Cerebellar cortex (tissue), 1 donor: ENCODE measurements at regions not wholly inside any gene's neighbourhood (a gene's known extent, or its start where the extent isn't known, plus 50 kb on each side); places are given as distances from the start of the nearest gene placed in this dataset.

ENCODE experiments used
- DNase-seq: peaks from one replicate; pipeline ENCODE4 v3.0.0-alpha.2; 2015; ENCODE audit warnings: low spot score

- DNase-seq: no peak
Measured at GRCh38 chr21:32216293-32216692, 62.6 kb downstream of the MIS18A start.

- DNase-seq: no peak
Measured at GRCh38 chr21:32215306-32215685, 63.6 kb downstream of the MIS18A start.

- no peak for DNase-seq
Measured at GRCh38 chr21:32214654-32215305, 64.1 kb downstream of the MIS18A start.

DNA sequence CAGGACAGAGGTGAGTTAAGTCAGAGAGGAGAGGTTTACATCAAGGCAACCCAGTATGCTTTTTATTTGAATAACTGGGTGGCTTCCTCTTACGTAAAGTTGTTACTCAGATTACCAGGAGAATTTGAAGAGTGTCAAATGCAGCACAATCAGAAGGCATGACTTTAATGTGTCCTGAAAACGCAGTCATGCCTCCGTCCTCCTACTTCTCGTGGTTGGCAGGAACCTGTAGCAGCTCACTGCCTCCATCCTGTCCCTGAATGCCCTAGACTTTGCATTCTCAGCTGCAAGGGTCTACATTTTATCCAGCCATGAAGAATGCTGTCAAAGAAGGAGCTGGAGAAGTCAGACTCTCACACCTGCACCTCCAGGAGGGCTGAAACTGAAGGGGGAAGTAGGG lies 66.7 kb downstream of the MIS18A start:
- no peak for DNase-seq

DNA sequence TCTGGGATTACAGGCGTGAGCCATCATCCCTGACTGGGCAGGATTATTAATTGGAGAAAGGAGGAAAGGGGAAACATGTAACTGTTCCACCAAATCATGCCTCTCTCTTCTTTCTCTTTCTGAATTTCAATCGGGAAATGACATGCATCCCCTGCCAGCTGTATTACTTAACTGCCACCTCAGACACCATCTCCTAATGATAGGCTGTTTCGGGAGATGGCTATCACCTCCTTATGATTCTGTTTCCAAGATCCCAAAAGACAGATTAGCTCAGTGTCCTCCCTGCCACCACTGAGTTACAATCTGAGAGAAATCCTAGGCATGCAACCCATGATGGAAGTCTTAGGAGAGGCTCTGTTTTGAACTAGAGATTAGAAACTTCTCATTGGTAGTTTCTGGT lies 67.5 kb downstream of the MIS18A start:
- no peak for DNase-seq

- no peak for DNase-seq
Measured at GRCh38 chr21:32209580-32209979, 69.3 kb downstream of the MIS18A start.

GRCh38 chr21:32207406-32207716 lies 71.5 kb downstream of the MIS18A start:
- DNase-seq: no peak

DNA sequence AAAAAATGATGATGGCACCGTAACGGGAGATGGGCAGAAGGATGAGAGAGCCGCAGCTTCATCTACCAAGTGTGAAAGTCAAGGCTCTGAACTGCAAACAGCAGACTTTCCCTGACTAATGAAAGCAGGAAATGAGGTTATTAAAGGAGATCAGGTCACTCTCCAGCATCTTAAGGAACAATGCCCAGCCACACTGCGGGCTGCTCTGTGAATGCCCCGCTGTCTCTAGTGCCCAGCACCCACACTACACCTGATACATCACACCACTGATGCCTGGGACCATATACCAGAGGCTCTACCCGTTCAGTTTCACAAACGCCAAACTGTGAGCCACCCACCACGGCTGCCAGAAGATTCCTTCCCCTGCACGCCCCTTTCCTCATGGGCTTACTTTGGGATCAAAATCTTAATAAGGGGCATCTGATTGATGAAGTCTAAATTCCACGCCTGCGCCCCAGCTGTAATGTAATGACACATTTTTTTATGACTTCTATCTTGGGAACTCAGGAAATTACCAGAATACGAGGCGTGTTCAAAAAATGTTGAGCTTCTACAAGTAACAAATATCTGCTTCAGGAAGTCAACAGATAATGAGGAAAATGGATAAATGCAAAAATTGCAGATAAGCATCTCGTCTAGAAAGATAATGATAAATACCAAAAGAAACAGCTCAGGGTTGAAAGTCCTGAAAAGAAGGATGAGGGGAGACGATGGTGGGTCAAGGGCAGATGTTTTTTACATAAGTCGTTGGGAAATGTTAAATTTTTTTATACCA lies 72.0 kb downstream of the MIS18A start:
- DNase-seq: no peak

DNA sequence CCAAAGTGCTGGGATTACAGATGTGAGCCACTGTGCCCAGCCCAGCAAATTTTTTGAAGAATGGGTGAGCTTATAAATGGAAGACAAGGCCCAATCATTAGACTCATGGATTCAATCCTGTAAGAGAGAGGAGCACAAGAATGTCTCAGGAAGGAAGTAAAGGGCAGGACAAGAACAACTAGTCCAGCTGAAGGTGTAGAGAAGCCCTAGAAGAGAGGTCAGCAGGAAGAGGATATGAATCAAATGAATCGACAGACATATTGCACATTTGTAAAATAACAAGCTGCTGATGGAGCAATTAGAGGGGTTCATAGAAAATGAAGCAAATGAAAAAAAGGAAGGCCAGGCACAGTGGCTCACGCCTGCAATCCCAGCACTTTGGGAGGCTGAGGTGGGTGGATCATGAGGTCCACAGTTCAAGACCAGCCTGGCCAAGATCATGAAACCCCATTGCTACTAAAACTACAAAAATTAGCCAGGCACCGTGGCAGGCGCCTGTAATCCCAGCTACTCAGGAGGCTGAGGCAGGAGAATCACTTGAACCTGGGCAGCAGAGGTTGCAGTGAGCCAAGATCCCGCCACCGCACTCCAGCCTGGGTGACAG lies 74.9 kb downstream of the MIS18A start:
- DNase-seq: no peak

- no peak for DNase-seq
Measured at GRCh38 chr21:32200029-32200428, 78.8 kb downstream of the MIS18A start.

GRCh38 chr21:32198384-32198783 lies 80.5 kb downstream of the MIS18A start:
- no peak for DNase-seq

DNA sequence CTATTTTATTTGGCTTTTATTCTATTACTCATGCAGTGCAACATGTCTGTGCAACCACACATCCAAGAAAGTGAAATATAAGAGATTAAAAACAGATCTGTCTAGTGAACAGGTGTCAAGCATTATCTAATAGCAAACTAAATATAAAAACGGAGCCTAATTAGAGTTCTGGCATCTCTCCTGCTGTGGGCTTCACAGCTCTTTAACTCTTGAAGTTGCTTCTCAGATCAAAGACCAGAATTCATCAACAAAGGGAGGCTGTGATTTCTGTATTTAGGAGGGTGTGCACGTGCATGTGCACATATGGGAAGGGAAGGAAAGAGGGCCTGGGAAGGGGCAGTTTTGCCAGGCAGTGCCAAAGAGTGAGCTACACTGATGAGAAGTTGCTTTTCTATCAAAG lies 81.0 kb downstream of the MIS18A start:
- DNase-seq: no peak

DNA sequence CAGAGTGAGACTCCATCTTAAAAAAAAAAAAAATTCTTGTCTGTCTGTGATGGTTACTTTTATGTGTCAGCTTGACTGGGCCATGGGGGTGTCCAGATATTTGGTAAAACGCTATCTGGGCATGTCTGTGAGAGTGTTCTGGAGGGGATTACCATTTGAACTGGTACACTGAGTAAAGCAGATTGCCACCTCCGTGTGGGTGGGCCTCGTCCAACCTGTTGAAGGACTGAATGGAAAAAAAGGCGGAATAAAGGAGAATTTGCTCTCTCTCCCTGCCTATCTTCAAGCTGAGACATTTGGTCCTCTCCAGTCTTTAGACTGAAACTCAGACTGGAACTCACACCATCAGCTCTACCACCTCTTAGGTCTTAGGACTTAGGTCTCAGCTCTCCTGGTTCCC lies 82.8 kb downstream of the MIS18A start:
- DNase-seq: no peak

- DNase-seq: no peak
Measured at GRCh38 chr21:32193098-32193465, 85.8 kb downstream of the MIS18A start.

GRCh38 chr21:32192291-32193097 lies 86.4 kb downstream of the MIS18A start:
- no peak for DNase-seq

DNA sequence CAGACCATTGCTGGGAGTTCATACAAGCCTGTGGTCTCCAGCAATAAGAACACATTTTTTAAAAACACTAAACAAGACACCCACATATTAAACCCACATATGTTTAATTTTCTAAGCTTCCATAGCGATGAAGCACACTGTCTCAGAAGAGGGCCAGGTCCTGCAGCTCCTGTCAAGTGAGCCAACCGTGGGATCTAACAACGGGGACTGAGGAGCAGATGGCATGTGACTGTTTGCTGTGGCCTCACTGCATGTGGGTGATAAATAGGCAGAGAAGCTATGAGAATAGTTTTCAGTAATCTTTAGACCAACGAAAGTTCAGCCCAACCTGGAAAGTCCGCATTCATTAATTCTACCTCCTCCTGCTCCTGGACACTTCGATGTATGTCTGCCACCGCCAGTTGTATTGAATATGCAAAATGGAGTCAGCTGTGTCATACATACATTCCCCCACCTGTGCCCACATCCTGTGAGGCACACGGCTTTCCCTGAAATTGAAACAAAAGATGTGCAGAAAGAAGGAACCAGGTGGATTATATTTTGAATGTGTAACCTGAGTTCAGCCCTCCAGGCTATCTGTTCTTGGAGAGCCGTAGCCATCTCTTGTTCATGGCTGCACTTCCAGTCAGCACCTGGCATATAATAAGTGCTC lies 88.2 kb downstream of the MIS18A start:
- DNase-seq: peak; percentile 62

- no peak for DNase-seq
Measured at GRCh38 chr21:32189688-32190483, 89.0 kb downstream of the MIS18A start.

- no peak for DNase-seq
Measured at GRCh38 chr21:32186804-32187203, 92.0 kb downstream of the MIS18A start.

- no peak for DNase-seq
Measured at GRCh38 chr21:32185726-32186125, 93.1 kb downstream of the MIS18A start.

DNA sequence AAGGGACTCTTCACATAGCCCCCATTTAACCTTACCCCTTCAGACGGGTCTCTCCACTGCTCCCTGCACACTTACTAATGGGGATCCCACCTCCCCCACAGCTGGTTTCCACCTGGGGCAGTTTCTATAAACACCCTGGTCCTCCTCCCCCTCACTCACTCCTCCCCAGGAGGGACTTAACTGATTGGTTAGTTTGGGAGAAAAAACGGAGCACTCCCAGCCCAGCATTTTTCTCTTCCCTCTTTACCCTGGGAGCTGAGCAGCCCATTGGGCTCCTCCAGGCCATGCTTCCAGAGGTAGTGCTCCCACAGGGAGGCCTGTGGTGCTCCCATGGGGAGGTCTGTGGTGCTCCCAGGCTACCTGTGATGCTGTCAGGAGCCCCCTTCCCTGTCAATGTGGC lies 93.7 kb downstream of the MIS18A start:
- no peak for DNase-seq

DNA sequence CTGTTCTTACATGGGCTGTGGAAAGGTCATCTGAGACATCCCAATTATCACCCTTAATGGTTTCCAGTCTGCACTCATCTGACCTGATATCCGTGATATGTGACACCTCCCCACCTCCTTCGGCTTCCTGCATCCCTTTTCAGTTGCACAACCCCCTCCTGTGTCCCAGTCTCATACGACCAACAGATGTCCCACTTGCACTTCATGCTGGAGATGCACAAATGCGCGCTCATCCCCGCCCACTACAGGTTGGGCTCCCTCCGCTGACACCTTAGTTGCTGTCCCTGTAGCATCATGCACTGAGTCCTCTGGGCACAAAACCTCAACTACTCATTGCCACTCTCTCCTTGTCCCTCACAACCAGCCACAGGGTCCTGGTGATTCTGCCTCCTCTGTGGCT lies 94.4 kb downstream of the MIS18A start:
- DNase-seq: no peak
